PC-3 (cell line): ENCODE measurements at regions not wholly inside any gene's neighbourhood (a gene's known extent, or its start where the extent isn't known, plus 50 kb on each side); places are given as distances from the start of the nearest gene placed in this dataset.

Experiments used
- ATAC-seq: fragments of 200-7000 bp; cut with Tn5 transposase; 2 replicates; pipeline ENCODE4 v1.9.1; 2020; ENCODE audit warnings: mild to moderate bottlenecking, moderate library complexity
- BruUV-seq: library from RNA; stranded (reverse); fragments of 400-500 nt; replicated peaks from 2 replicates; lab custom pipeline; 2021; lab: Mats Ljungman, UMichigan
- CTCF ChIA-PET: fragments of 300-600 bp; sonication (Branson Sonifier 250); formaldehyde crosslinking; loops from one replicate; lab custom pipeline; 2022; ENCODE audit warnings: antibody characterized with exemption; lab: Charles Lee
- POLR2A ChIA-PET: fragments of 300-600 bp; sonication (Branson Sonifier 250); formaldehyde crosslinking; loops from one replicate; lab custom pipeline; 2022; ENCODE audit warnings: antibody characterized with exemption; ENCODE audit not compliant: unreplicated experiment; lab: Charles Lee
- DNase-seq: peaks from one replicate; pipeline ENCODE4 v3.0.0-alpha.2; 2015
- H2AFZ ChIP-seq: fragments of 300-600 bp; sonication (generic); 2 replicates; pipeline ENCODE4 v1.6.0; 2016; ENCODE audit warnings: antibody characterized with exemption, low read length
- H3F3A ChIP-seq: fragments of 300-600 bp; sonication (generic); one replicate; pipeline ENCODE4 v1.6.0; 2017; ENCODE audit warnings: antibody characterized with exemption, low read length, control low read depth, mild to moderate bottlenecking; ENCODE audit not compliant: unreplicated experiment
- H3K27ac ChIP-seq: fragments of 300-600 bp; sonication (generic); 2 replicates; pipeline ENCODE4 v1.5.1; 2016; ENCODE audit warnings: mild to moderate bottlenecking, low read length
- H3K27me3 ChIP-seq: fragments of 300-600 bp; sonication (generic); 2 replicates; pipeline ENCODE4 v1.6.1; 2016; ENCODE audit warnings: low read length, mixed read lengths
- H3K36me3 ChIP-seq: fragments of 300-600 bp; sonication (generic); 2 replicates; pipeline ENCODE4 v1.6.1; 2016; ENCODE audit warnings: low read depth, mixed run types, low read length, mixed read lengths
- H3K4me1 ChIP-seq: fragments of 300-600 bp; sonication (generic); 2 replicates; pipeline ENCODE4 v1.5.1; 2016; ENCODE audit warnings: low read length; ENCODE audit not compliant: insufficient read depth
- H3K4me2 ChIP-seq: fragments of 300-600 bp; sonication (generic); 2 replicates; pipeline ENCODE4 v1.6.0; 2016; ENCODE audit warnings: low read length
- H3K4me3 ChIP-seq: fragments of 300-600 bp; sonication (generic); 2 replicates; pipeline ENCODE4 v1.5.1; 2016; ENCODE audit warnings: mild to moderate bottlenecking, low read length, mixed read lengths
- H3K79me2 ChIP-seq: fragments of 300-600 bp; sonication (generic); 2 replicates; pipeline ENCODE4 v1.6.1; 2017; ENCODE audit warnings: low read length, mixed read lengths
- H3K9ac ChIP-seq: fragments of 300-600 bp; sonication (generic); 2 replicates; pipeline ENCODE4 v1.6.0; 2016; ENCODE audit warnings: mild to moderate bottlenecking, low read length
- H3K9me2 ChIP-seq: fragments of 300-600 bp; sonication (generic); replicated peaks from 2 replicates; pipeline ENCODE4 v1.6.1; 2016; ENCODE audit warnings: mixed run types, low read length, mixed read lengths
- H3K9me3 ChIP-seq: fragments of 300-600 bp; sonication (generic); 2 replicates; pipeline ENCODE4 v1.6.1; 2016; ENCODE audit warnings: low read length, mixed read lengths
- H4K20me1 ChIP-seq: fragments of 300-600 bp; sonication (generic); 2 replicates; pipeline ENCODE4 v1.6.1; 2016; ENCODE audit warnings: low read length, mixed read lengths
- EZH2 ChIP-seq: fragments of 300-600 bp; sonication (generic); IDR thresholded peaks from one replicate; pipeline ENCODE4 v1.6.1; 2017; ENCODE audit warnings: antibody characterized with exemption, mild to moderate bottlenecking, low read length; ENCODE audit not compliant: unreplicated experiment
- EZH2phosphoT487 ChIP-seq: fragments of 300-600 bp; sonication (generic); IDR thresholded peaks from 2 replicates; pipeline ENCODE4 v1.6.1; 2018; ENCODE audit warnings: mild to moderate bottlenecking, antibody characterized with exemption, low read length, borderline replicate concordance
- intact Hi-C: fragments of 100-400 bp; cut with micrococcal nuclease; formaldehyde crosslinking; loops from 2 replicates; pipeline ENCODE4 v1.9.0; 2023
- TF ChIP-seq, protein P1 (sequence below): fragments of 300-600 bp; sonication (generic); conservative IDR thresholded peaks from 2 replicates; pipeline ENCODE4 v1.5.1; 2017; ENCODE audit warnings: antibody characterized with exemption, low read depth, mild to moderate bottlenecking, low read length

DNA sequence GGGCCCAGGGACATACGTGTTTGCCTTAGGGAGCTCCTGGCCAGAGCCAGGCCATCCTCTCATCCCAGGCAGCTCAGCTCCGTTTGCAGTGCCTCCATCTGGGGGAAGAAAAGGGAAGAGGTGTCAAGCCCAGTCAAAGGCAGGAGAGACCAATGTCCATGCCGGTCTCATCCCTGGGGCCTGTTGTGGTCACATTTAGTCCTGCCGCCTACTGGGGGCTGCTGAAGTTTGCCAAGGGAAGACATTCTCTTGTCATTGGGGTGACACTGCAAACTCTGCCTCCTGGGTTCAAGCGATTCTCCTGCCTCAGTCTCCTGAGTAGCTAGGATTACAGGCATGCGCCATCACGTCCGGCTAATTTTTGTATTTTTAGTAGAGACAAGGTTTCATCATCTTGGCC lies 195.2 kb downstream of the UQCRFS1 start:
- H3K4me2 ChIP-seq, result no peak overlapping the region
- H2AFZ ChIP-seq, result no peak overlapping the region
- DNase-seq (no peak), ATAC-seq (no peak)
- no peak overlapping the region for H3K4me3 ChIP-seq
- no peak for TF ChIP-seq EZH2
- TF ChIP-seq, protein P1, sequence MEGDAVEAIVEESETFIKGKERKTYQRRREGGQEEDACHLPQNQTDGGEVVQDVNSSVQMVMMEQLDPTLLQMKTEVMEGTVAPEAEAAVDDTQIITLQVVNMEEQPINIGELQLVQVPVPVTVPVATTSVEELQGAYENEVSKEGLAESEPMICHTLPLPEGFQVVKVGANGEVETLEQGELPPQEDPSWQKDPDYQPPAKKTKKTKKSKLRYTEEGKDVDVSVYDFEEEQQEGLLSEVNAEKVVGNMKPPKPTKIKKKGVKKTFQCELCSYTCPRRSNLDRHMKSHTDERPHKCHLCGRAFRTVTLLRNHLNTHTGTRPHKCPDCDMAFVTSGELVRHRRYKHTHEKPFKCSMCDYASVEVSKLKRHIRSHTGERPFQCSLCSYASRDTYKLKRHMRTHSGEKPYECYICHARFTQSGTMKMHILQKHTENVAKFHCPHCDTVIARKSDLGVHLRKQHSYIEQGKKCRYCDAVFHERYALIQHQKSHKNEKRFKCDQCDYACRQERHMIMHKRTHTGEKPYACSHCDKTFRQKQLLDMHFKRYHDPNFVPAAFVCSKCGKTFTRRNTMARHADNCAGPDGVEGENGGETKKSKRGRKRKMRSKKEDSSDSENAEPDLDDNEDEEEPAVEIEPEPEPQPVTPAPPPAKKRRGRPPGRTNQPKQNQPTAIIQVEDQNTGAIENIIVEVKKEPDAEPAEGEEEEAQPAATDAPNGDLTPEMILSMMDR, result no peak
- TF ChIP-seq EZH2phosphoT487, result no peak
- intact Hi-C loops, result no loop called here
- ChIA-PET CTCF (no interaction called here), POLR2A (no interaction called here)
- H3K36me3 ChIP-seq, result no peaks in the 10 kb centered on the region
- no peaks in the 10 kb centered on the region for H3K27me3 ChIP-seq
- H3K9me2 ChIP-seq, result no peaks in the 10 kb centered on the region
- no peaks in the 10 kb centered on the region for H3K4me1 ChIP-seq
- H3K9me3 ChIP-seq, result no peaks in the 10 kb centered on the region
- no peaks in the 10 kb centered on the region for H3F3A ChIP-seq
- no peaks in the 10 kb centered on the region for H4K20me1 ChIP-seq
- H3K9ac ChIP-seq, result no peak overlapping the region
- no TSS peak for BruUV-seq
- no peaks in the 10 kb centered on the region for H3K79me2 ChIP-seq
- H3K27ac ChIP-seq, result no peak overlapping the region

DNA sequence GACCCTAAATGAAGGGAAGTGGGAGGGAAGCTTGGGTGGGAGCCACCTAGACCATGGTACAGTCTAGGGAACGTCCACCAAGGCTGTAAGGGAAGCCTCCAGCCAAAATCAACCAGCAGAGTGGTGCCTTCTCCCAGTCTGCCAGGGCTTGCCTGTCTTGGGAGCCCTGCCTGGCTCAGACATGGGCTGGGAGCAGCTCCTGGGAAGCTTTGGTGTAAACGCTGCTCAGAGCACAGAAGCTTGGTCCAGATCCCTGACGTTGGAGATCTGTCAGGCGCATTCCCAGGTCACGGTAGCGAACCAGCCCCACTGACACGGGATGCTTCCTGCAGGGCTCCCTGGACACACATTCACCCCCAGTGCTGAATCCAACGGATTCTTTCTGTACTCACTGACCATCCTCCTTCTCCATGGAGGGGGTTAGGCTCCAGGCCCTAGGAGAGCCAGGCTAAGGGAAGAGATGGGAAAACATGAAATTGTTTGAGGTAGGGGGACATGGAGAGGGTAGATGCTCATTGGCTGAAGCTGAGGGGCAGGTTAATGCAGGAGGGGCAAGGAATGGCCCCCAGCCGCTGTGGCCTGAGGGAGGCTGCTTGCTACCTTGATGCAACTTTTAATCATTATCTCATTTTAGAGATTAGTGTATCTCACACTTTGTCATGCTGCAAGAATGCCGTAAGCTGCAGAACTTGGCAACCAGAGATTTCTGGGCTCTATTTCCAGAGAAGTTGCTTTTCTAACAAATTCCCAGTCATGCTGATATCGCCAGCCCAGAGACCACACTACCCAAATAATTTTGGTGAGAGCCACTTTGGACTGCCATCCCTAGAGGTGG lies 195.8 kb downstream of the UQCRFS1 start:
- BruUV-seq, result no TSS peak
- H3F3A ChIP-seq, result no peaks in the 10 kb centered on the region

More for the DNA sequence above, 195.8 kb downstream of the UQCRFS1 start:
- Histone ChIP-seq H3K9ac (no peak overlapping the region), H3K9me2 (no peaks in the 10 kb centered on the region), H3K27ac (no peak overlapping the region), H2AFZ (no peak overlapping the region), H3K4me3 (no peak overlapping the region), H3K4me1 (no peaks in the 10 kb centered on the region), H3K4me2 (no peak overlapping the region), H3K79me2 (no peaks in the 10 kb centered on the region), H4K20me1 (no peaks in the 10 kb centered on the region), H3K27me3 (no peaks in the 10 kb centered on the region), H3K9me3 (no peaks in the 10 kb centered on the region), H3K36me3 (no peaks in the 10 kb centered on the region)
- ATAC-seq (no peak), DNase-seq (no peak)
- ChIA-PET CTCF (no interaction called here), POLR2A (no interaction called here)
- intact Hi-C loops, result no loop called here
- no peak for TF ChIP-seq EZH2phosphoT487
- TF ChIP-seq EZH2, result no peak
- TF ChIP-seq, protein P1, result no peak
